ENCODE measurements at regions not wholly inside any gene's neighbourhood (a gene's known extent, or its start where the extent isn't known, plus 50 kb on each side); places are given as distances from the start of the nearest gene placed in this dataset.
A peak's percentile ranks its signal among the peaks of the same experiment; 100 is the strongest.

GRCh38 chr14:71473843-71474242 lies 458.4 kb upstream of the RGS6 start:
- DNase-seq = no peak

- DNase-seq = no peak
Observed at GRCh38 chr14:71474301-71475265, 457.6 kb upstream of the RGS6 start.

DNA sequence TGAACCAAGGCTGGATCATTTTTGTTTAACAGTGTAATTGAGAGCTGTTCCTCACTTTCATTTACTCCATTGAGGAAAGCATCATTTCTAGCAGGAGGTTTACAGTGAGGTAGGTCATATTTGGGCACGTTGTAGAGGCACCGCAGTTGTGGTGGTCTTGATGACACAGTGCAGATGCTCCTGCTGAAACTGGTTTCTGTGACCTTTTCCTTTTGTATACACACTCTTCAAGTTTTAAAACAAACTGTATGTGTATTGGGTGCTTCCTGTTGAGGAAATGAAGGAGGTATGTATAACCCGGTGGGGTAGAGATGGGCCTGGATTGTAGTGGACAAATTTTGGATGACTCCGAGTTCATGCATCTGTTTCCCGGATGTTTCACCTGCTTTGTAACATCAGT lies 456.3 kb upstream of the RGS6 start:
- no peak for DNase-seq

GRCh38 chr14:71478542-71478941 lies 453.7 kb upstream of the RGS6 start:
- peak; percentile 36 for DNase-seq

GRCh38 chr14:71481021-71481654 lies 451.1 kb upstream of the RGS6 start:
- no peak for DNase-seq

DNA sequence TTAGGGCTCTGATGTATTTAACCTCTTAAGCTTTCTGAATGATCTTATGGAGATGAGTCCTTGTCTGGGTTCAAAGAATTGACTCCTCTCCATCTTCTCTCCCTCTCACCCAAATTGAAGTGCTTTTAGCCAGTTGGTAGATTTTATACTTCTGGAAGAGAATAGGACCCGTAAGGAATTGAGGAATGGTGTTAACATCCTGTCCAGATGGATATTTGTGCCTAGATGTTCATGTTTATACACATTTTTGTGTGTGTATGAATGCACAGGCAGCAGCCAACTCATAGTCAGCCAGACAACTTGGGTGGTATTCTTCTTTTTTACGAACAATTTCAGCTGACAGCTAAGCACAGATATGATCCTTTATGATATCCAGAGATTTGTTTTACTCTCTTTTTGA lies 449.6 kb upstream of the RGS6 start:
- DNase-seq = no peak

- no peak for DNase-seq
Observed at GRCh38 chr14:71483154-71483553, 449.1 kb upstream of the RGS6 start.

DNA sequence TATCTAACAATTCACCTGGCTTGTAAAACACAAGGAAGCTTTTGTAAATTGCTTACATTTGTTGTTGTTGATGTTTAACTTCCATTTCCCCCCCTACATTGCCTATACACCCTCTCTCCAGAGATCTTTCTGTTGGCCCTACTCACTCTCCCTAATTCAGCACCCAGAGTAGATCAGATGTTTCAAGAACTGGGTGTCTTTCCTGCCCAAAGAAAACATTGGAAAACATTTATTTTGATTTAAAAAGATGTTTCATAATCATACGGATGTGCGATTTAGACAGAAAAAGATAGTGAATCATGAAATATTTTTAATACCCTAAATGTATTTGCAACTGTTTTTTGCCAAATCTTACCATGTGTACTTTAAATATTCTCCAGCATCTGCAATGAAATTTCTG lies 446.4 kb upstream of the RGS6 start:
- no peak for DNase-seq

DNA sequence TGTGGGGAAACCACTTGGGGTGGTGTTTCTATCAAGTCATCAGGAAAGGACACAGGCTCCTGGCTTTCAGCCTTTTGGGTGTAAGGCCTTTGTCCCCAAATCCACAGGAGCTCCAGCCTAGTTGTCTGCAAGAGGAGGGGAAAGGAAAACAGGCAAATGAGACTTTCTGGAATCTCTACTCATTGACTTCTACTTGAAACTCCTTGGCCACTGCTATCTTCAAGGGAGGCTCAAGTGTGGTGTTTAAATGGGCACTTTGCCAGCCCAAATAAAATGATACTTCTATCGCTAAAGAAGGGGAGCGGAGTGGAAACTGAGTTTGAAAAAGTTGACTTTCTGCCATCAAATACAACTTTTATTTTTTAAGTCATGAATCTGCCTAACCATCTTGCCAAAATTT lies 445.9 kb upstream of the RGS6 start:
- no peak for DNase-seq

- DNase-seq = no peak
Observed at GRCh38 chr14:71487449-71487848, 444.8 kb upstream of the RGS6 start.

GRCh38 chr14:71487941-71488340 lies 444.3 kb upstream of the RGS6 start:
- DNase-seq = peak; percentile 6

- DNase-seq = no peak
Observed at GRCh38 chr14:71488703-71489191, 443.5 kb upstream of the RGS6 start.

DNA sequence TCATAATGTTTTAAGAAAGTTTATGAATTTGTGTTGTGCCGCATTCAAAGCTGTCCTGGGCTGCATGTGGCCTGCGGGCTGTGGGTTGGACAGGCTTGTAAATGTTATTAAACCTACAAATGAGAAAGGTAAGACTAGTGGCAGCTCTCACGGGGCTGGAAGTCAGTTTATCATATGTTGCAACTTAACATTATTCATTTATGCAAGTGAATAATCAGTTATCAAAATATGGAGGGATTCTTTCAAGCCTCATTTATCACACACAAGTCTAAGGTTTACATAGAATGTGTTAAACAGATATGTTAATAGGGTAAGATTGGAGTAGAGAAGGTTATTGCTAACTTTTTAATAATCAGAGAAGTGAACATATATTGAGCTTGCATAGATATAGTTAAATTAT lies 442.5 kb upstream of the RGS6 start:
- DNase-seq = no peak

DNA sequence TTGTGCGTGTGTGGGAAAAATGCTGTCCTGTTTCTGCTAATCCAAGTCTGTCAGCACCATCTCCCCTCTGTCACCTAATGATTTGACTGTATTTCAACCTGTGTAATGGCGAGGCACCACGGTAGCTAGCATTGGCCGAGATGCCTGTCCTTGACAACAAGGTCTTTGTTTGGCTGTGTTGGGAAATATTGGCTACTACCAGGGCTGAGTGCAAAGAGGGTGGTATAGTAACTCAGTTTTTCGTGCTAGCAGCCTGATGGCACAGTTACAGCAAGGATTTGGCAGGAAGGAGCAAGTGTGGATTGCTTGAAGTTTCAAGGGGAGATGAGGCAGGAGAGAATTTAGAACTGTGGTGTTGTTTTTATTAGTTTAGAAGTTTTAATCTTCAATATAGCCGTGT lies 440.3 kb upstream of the RGS6 start:
- DNase-seq = no peak

DNA sequence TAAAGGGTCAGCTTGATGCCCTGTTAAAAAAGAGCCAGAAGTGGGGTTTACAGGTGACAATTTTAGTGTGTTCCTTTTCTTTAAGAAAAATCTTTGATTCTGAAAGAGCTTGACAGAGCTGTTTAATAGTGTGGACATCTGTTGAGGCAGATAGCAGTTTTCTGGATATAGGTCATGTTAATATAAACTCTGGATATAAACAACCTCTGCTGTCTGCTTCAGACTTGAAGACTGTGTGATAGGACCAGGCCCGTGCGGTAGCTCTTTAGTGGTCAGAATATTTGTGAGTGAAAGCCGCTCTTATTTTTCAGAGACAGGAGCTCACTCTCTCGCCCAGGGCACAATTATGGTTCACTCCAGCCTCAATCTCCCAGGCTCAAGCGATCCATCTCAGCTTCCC lies 439.9 kb upstream of the RGS6 start:
- no peak for DNase-seq

DNA sequence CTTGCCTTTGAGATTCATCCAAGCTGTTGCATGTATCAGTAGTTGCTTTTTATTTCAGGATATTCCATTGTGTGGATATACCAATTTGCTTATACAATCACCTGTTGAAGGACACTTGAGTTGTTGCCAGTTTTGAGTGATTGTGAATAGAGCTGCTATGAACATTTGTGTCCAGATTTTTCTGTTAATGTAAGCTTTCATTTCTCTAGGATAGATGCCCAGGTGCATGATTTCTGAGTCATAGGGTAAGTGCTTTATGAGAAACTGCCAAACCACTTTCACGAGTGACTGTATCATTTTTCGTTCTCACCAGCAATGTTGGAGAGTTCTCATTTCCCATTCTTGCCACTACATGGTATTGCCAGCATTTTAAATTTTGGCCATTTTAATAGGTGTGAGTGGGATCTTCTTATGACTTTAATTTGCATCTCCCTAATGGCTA lies 434.6 kb upstream of the RGS6 start:
- no peak for DNase-seq

GRCh38 chr14:71498212-71498611 lies 434.0 kb upstream of the RGS6 start:
- DNase-seq = no peak

DNA sequence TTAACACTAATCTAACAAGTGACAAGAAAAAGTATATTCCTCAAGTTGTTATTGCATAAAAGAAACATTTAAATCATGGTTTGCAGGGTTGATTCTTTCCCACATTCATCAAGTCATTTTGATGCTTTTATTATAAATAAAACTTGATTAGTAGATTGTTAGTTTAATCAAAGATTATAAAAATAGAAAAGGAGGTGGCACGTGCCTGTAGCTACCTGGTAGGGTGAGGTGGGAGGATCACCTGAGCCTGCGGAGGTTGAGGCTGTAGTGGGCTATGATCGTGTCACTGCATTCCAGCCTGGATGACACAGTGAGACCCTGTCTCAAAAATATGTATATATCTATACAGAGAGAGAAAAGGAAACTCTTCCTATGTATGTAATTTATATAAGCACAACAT lies 433.2 kb upstream of the RGS6 start:
- no peak for DNase-seq

GRCh38 chr14:71507681-71508080 lies 424.5 kb upstream of the RGS6 start:
- DNase-seq = no peak

DNA sequence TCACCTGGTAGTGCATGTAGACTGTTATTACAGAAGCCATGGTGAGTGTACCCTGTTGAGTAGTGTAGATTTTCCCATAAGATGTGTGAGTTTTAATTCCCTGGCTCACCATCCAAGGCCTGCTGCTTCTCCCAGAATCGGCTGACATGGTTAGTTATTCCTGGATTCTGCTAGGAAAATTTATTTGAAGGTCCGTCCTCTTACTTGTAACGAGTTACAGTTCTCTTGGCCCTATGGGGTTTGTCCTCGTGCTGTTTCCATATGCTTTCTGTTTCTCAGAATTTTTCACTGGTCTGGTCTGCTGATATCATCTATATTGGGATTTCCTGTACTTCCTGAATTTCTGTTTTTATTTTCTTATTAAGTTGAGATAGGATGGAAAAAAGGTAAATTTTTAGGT lies 423.3 kb upstream of the RGS6 start:
- DNase-seq = no peak

GRCh38 chr14:71511152-71511551 lies 421.1 kb upstream of the RGS6 start:
- DNase-seq = no peak

DNA sequence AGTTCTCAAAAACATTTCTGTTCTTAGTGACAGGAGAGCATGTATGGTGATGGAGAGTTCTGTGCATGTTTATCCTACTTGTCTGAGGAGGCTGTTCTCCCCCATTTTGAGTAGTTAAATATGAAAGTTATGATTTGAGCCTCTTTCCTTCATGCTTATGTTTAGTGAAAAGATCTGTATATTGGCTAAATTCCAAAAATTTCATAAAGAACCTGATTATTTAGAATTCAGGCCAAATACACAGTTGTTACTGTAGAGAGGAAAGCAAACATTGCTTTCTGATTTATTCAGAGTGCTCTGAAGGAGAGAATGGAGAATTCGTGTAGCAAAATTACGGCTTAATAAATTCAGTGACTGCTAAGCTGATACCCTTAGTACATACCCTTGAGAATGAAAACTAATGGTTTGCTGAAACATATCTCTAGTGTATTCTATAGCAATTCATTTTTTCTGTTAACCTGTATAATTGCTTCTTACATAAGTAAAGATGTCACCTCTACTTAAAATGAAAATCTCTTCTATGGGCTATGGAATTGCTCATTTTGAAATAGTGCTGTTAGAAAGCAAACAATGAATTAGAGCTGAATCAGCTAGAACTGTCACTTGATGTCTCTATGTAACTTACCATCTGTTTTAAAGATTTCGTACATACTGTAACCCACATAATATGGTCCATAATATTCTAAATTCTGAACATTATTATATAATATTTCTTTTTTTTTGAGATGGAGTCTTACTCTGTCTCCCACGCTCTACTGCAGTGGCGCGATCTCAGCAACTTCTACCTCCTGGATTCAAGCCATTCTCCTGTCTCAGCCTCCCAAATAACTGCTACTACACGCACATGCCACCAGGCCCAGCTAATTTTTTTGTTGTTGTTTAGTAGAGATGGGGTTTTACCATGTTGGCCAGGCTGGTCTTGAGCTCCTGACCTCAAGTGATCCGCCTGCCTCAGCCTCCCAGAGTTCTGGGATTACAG lies 417.0 kb upstream of the RGS6 start:
- DNase-seq = no peak

All from hematopoietic multipotent progenitor cell treated with erythropoietin and hydrocortisone succinate and interleukin-3 and kit ligand, for 8 days (in vitro differentiated cells).